RWPE2 (cell line): ENCODE measurements at regions not wholly inside any gene's neighbourhood (a gene's known extent, or its start where the extent isn't known, plus 50 kb on each side); places are given as distances from the start of the nearest gene placed in this dataset.
A peak's percentile ranks its signal among the peaks of the same experiment; 100 is the strongest.

Experiments used
- ATAC-seq: fragments of 200-7000 bp; cut with Tn5 transposase; 3 replicates; pipeline ENCODE4 v1.9.1; 2021; ENCODE audit warnings: low read depth
- DNase-seq: peaks from one replicate; pipeline ENCODE4 v3.0.0-alpha.2; 2020; ENCODE audit warnings: low spot score
- H3K27ac ChIP-seq: fragments of 450-650 bp; 2 replicates; pipeline ENCODE4 v1.5.1; 2017; ENCODE audit warnings: mild to moderate bottlenecking; ENCODE audit not compliant: poor library complexity, severe bottlenecking
- H3K27me3 ChIP-seq: fragments of 250-450 bp; sonication (Bioruptor Pico); 2 replicates; pipeline ENCODE4 v1.5.1; 2021; ENCODE audit warnings: mild to moderate bottlenecking, moderate library complexity; ENCODE audit not compliant: insufficient read depth, poor library complexity, severe bottlenecking
- H3K36me3 ChIP-seq: fragments of 250-450 bp; sonication (Bioruptor Pico); 2 replicates; pipeline ENCODE4 v1.5.1; 2020; ENCODE audit warnings: low read depth, mild to moderate bottlenecking, moderate library complexity
- H3K4me1 ChIP-seq: fragments of 250-450 bp; sonication (Bioruptor Pico); 2 replicates; pipeline ENCODE4 v1.5.1; 2021; ENCODE audit warnings: mild to moderate bottlenecking, moderate library complexity; ENCODE audit not compliant: insufficient read depth, poor library complexity, severe bottlenecking
- H3K4me3 ChIP-seq: fragments of 250-450 bp; sonication (Bioruptor Pico); 2 replicates; pipeline ENCODE4 v1.5.1; 2021; ENCODE audit warnings: mild to moderate bottlenecking, moderate library complexity; ENCODE audit not compliant: severe bottlenecking
- H3K9me3 ChIP-seq: fragments of 250-450 bp; sonication (Bioruptor Pico); 2 replicates; pipeline ENCODE4 v1.5.1; 2021; ENCODE audit warnings: mild to moderate bottlenecking, moderate library complexity; ENCODE audit not compliant: severe bottlenecking
- CTCF ChIP-seq: fragments of 450-650 bp; IDR thresholded peaks from one replicate; pipeline ENCODE4 v1.5.1; 2017; ENCODE audit warnings: mild to moderate bottlenecking, moderate library complexity; ENCODE audit not compliant: poor library complexity, severe bottlenecking

- H3K27ac ChIP-seq, result no peak overlapping the region
- H3K4me3 ChIP-seq, result no peak overlapping the region
- H3K36me3 ChIP-seq, result no peaks in the 10 kb centered on the region
- no peaks in the 10 kb centered on the region for H3K9me3 ChIP-seq
- no peaks in the 10 kb centered on the region for H3K27me3 ChIP-seq
- peaks cover 5% of the 10 kb centered on the region for H3K4me1 ChIP-seq
- TF ChIP-seq CTCF, result no peak
- DNase-seq, result no peak
- no peak for ATAC-seq
These were observed 555.2 kb downstream of the SOX6 start for GRCh38 chr11:15801126-15801525.

GRCh38 chr11:15801616-15802015 lies 554.7 kb downstream of the SOX6 start:
- H3K27ac ChIP-seq, result no peak overlapping the region
- ATAC-seq, result no peak
- no peak for TF ChIP-seq CTCF

GRCh38 chr11:15805726-15806125 lies 550.6 kb downstream of the SOX6 start:
- ATAC-seq (0 out of 3 replicates have a peak, but pooled peaks have one; percentile 29), DNase-seq (no peak)
- Histone ChIP-seq H3K4me3 (no peak overlapping the region), H3K27ac (no peak overlapping the region), H3K4me1 (no peaks in the 10 kb centered on the region), H3K36me3 (no peaks in the 10 kb centered on the region), H3K27me3 (no peaks in the 10 kb centered on the region), H3K9me3 (no peaks in the 10 kb centered on the region)
- TF ChIP-seq CTCF, result no peak

More at GRCh38 chr11:15801616-15802015, 554.7 kb downstream of the SOX6 start:
- H3K36me3 ChIP-seq, result no peaks in the 10 kb centered on the region
- peaks cover 5% of the 10 kb centered on the region for H3K4me1 ChIP-seq
- H3K27me3 ChIP-seq, result no peaks in the 10 kb centered on the region
- H3K4me3 ChIP-seq, result no peak overlapping the region
- no peaks in the 10 kb centered on the region for H3K9me3 ChIP-seq
- DNase-seq, result no peak

- DNase-seq (no peak), ATAC-seq (no peak)
- no peaks in the 10 kb centered on the region for H3K9me3 ChIP-seq
- no peak for TF ChIP-seq CTCF
- no peaks in the 10 kb centered on the region for H3K27me3 ChIP-seq
- no peak overlapping the region for H3K4me3 ChIP-seq
- H3K27ac ChIP-seq, result no peak overlapping the region
- H3K4me1 ChIP-seq, result no peaks in the 10 kb centered on the region
- H3K36me3 ChIP-seq, result no peaks in the 10 kb centered on the region
These were observed 550.1 kb downstream of the SOX6 start for GRCh38 chr11:15806217-15806616.

GRCh38 chr11:15807827-15808226 lies 548.5 kb downstream of the SOX6 start:
- Histone ChIP-seq H3K9me3 (no peaks in the 10 kb centered on the region), H3K4me1 (no peaks in the 10 kb centered on the region), H3K27me3 (no peaks in the 10 kb centered on the region), H3K36me3 (no peaks in the 10 kb centered on the region), H3K27ac (no peak overlapping the region), H3K4me3 (no peak overlapping the region)
- TF ChIP-seq CTCF, result no peak
- ATAC-seq (no peak), DNase-seq (no peak)
